Chondrocyte (in vitro differentiated cells): ENCODE measurements at regions not wholly inside any gene's neighbourhood (a gene's known extent, or its start where the extent isn't known, plus 50 kb on each side); places are given as distances from the start of the nearest gene placed in this dataset.

Source experiments
- DNase-seq: peaks from one replicate; pipeline ENCODE4 v3.0.0; 2021; ENCODE audit warnings: mixed read lengths, low spot score
- H3K27ac Mint-ChIP-seq: one replicate; pipeline ENCODE4 v1.8.0; 2021; ENCODE audit warnings: mild to moderate bottlenecking, moderate library complexity, mixed read lengths; ENCODE audit not compliant: unreplicated experiment
- H3K27me3 Mint-ChIP-seq: 2 replicates; pipeline ENCODE4 v1.8.0; 2021; ENCODE audit warnings: low read depth, mixed read lengths
- H3K36me3 Mint-ChIP-seq: 2 replicates; pipeline ENCODE4 v1.8.0; 2021; ENCODE audit warnings: low read depth, mixed read lengths
- H3K4me1 Mint-ChIP-seq: 2 replicates; pipeline ENCODE4 v1.8.0; 2021; ENCODE audit warnings: low read depth, mild to moderate bottlenecking, mixed read lengths
- H3K4me3 Mint-ChIP-seq: one replicate; pipeline ENCODE4 v1.8.0; 2021; ENCODE audit warnings: mild to moderate bottlenecking, moderate library complexity, mixed read lengths; ENCODE audit not compliant: unreplicated experiment
- H3K9me3 Mint-ChIP-seq: 2 replicates; pipeline ENCODE4 v1.8.0; 2021; ENCODE audit warnings: low read depth, mixed read lengths
- TF ChIP-seq, protein P1 (sequence below): fragments of 200-600 bp; sonication (generic); IDR thresholded peaks from 2 replicates; pipeline ENCODE4 v1.5.0; 2021; ENCODE audit warnings: antibody characterized with exemption, mild to moderate bottlenecking, moderate library complexity

DNA sequence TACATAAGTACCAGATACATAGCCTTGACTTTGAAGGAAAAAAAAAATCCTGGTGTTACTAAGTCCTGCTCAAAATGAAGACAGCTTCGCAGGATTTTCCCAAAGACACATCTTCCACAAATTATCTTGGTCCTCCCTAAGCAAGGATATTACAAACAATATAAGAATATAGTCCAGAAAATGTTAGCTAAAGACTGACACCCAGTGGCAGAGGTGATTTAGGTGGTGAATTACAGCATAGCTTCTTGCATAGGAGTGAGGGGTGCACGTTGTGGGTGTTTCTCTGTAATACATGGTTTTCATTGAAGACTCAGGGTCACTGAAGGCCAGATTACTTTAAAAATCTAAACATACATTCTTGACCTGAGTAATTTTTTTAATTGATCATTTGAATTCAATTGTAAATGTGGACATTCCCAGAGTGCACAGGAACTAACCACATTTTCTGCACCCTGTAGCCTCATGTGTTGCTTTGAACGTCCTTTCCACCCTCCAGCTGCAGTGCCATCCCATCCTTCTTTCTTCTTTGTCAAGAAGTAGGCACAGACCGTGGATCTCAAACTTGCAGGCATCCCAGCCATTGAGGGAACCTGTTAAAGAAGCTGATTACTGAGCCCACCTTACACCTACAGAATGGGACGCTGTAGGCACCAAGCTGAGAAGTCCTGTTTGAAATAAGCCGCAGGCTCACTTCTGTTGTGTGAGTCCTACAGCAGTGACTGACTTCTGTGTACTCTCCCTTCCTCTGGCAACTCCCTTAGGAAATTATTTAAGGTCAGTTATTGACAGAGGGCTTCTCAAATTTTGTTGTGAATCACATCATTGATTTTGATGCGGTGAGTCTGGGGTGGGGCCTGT, 102.6 kb downstream of the PERP start:
- DNase-seq: no peak
- Mint-ChIP-seq H3K4me3 (no peak overlapping the region), H3K27me3 (peaks cover 1% of the 10 kb centered on the region), H3K9me3 (no peaks in the 10 kb centered on the region), H3K27ac (no peak overlapping the region), H3K4me1 (no peaks in the 10 kb centered on the region), H3K36me3 (no peaks in the 10 kb centered on the region)
- TF ChIP-seq, protein P1, sequence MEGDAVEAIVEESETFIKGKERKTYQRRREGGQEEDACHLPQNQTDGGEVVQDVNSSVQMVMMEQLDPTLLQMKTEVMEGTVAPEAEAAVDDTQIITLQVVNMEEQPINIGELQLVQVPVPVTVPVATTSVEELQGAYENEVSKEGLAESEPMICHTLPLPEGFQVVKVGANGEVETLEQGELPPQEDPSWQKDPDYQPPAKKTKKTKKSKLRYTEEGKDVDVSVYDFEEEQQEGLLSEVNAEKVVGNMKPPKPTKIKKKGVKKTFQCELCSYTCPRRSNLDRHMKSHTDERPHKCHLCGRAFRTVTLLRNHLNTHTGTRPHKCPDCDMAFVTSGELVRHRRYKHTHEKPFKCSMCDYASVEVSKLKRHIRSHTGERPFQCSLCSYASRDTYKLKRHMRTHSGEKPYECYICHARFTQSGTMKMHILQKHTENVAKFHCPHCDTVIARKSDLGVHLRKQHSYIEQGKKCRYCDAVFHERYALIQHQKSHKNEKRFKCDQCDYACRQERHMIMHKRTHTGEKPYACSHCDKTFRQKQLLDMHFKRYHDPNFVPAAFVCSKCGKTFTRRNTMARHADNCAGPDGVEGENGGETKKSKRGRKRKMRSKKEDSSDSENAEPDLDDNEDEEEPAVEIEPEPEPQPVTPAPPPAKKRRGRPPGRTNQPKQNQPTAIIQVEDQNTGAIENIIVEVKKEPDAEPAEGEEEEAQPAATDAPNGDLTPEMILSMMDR: peak; percentile 82

DNA sequence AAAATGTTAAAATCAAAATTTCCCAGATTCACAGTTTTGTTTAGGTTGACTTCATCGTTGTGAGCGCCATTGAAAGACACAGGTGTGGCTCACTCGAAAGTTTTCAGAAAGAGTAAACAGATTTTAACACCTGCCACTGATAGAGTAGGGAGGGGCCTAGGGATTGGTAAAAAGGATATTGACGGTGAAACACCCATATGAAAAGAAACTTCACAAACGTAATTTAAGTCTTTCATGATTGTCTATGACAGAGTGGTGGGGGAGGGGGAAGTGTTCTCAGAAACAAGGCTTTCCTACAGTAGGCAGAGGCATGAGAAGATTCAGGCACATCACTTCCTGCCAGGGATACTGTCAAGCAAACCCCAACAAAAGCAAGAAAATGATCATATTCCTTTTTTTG, 101.4 kb downstream of the PERP start:
- TF ChIP-seq, protein P1: no peak
- Mint-ChIP-seq H3K27me3 (peaks cover 1% of the 10 kb centered on the region), H3K4me1 (no peaks in the 10 kb centered on the region), H3K9me3 (no peaks in the 10 kb centered on the region), H3K4me3 (no peak overlapping the region), H3K36me3 (no peaks in the 10 kb centered on the region), H3K27ac (no peak overlapping the region)
- no peak for DNase-seq

DNA sequence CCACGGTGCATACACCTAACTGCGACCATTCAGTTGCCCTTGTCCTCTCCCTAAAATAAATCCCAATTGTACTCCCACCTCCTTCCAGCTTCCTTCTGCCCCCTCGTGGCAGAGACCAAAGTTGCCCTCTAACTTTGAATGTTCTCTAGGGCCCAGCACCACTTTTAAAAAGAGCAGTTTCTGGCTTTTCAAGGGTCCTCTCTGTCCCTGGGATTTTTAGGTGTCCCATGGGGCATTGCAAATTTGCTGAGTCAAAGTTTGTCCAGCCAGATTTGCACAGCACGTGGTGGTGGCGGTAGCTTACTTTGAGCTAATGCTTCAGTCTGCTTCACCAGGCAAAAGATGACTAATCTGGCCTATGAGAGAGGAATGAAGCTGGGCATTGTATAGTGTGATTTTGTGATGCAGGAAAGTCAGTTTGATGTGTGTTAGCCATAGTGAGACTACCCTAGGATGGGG, 100.2 kb downstream of the PERP start:
- DNase-seq: no peak
- no peaks in the 10 kb centered on the region for H3K4me1 Mint-ChIP-seq
- TF ChIP-seq, protein P1: peak; percentile 80
- H3K27ac Mint-ChIP-seq: no peak overlapping the region
- no peak overlapping the region for H3K4me3 Mint-ChIP-seq
- H3K27me3 Mint-ChIP-seq: peaks cover 1% of the 10 kb centered on the region
- no peaks in the 10 kb centered on the region for H3K9me3 Mint-ChIP-seq
- H3K36me3 Mint-ChIP-seq: no peaks in the 10 kb centered on the region

GRCh38 chr6:138008791-138009190, 98.4 kb downstream of the PERP start:
- Mint-ChIP-seq H3K4me3 (no peak overlapping the region), H3K27me3 (peaks cover 1% of the 10 kb centered on the region), H3K9me3 (no peaks in the 10 kb centered on the region), H3K27ac (no peak overlapping the region), H3K4me1 (no peaks in the 10 kb centered on the region), H3K36me3 (no peaks in the 10 kb centered on the region)
- DNase-seq: no peak
- TF ChIP-seq, protein P1: no peak

DNA sequence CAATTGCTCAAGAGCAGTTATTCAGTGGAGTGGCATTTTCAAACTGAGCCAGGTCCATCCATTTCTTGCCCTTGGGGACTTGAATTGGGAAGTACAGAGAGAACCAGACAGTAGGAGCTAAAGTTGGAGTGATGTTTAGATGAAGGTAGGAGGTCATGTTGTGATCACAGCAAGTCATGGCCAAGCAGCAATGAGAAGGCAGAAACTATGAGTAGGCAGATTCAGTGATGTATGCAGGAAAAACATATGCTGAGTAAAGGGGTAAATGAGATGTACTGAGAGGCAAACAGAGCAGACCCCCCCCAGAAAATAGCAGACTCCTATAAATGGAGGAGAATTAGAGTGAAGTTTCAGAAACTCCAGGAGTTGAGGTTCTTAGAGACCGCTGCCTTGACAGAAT, 95.8 kb downstream of the PERP start:
- no peaks in the 10 kb centered on the region for H3K4me1 Mint-ChIP-seq
- no peak overlapping the region for H3K27ac Mint-ChIP-seq
- no peak overlapping the region for H3K4me3 Mint-ChIP-seq
- DNase-seq: no peak
- H3K9me3 Mint-ChIP-seq: no peaks in the 10 kb centered on the region
- no peaks in the 10 kb centered on the region for H3K36me3 Mint-ChIP-seq
- no peaks in the 10 kb centered on the region for H3K27me3 Mint-ChIP-seq
- TF ChIP-seq, protein P1: no peak
